ENCODE measurements at regions not wholly inside any gene's neighbourhood (a gene's known extent, or its start where the extent isn't known, plus 50 kb on each side); places are given as distances from the start of the nearest gene placed in this dataset.

DNA sequence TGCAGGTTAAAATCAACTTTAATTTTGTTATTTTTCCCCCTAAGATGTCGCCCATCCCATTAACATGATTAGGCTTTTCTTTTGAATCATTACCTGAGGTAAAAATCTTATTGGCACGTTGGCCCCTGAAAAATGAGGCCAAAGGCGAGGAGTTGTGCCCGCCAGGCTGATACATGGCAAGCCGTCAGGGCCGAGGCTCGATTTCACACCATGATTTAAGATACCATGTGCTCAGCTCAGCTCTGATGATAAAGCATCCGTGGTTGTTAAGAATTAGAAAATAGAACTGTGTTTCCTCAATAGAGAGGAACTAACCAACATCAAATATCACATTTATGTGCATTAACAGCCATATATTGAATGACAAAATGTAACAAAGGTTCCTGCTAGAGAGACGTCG, 972.9 kb upstream of the SOX9 start:
- Mint-ChIP-seq H3K27ac (no peak overlapping the region), H3K4me3 (no peak overlapping the region), H3K4me1 (ENCODE audit: low read depth) (no peaks in the 10 kb centered on the region), H3K9me3 (no peaks in the 10 kb centered on the region), H3K27me3 (no peaks in the 10 kb centered on the region), H3K36me3 (ENCODE audit: low read depth) (no peaks in the 10 kb centered on the region)
- POLR2A ChIA-PET, result no interaction called here
- CTCF ChIA-PET, result no interaction called here
- TF ChIP-seq, protein P1, sequence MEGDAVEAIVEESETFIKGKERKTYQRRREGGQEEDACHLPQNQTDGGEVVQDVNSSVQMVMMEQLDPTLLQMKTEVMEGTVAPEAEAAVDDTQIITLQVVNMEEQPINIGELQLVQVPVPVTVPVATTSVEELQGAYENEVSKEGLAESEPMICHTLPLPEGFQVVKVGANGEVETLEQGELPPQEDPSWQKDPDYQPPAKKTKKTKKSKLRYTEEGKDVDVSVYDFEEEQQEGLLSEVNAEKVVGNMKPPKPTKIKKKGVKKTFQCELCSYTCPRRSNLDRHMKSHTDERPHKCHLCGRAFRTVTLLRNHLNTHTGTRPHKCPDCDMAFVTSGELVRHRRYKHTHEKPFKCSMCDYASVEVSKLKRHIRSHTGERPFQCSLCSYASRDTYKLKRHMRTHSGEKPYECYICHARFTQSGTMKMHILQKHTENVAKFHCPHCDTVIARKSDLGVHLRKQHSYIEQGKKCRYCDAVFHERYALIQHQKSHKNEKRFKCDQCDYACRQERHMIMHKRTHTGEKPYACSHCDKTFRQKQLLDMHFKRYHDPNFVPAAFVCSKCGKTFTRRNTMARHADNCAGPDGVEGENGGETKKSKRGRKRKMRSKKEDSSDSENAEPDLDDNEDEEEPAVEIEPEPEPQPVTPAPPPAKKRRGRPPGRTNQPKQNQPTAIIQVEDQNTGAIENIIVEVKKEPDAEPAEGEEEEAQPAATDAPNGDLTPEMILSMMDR (IDR thresholded peaks at IDR 0.05), result no peak
- ATAC-seq, result no peak
- intact Hi-C loops (cut with micrococcal nuclease), result no loop called here
- DNase-seq, result no peak

GRCh38 chr17:71149607-71150006, 971.2 kb upstream of the SOX9 start:
- Mint-ChIP-seq H3K9me3 (no peaks in the 10 kb centered on the region), H3K4me1 (ENCODE audit: low read depth) (no peaks in the 10 kb centered on the region), H3K36me3 (ENCODE audit: low read depth) (no peaks in the 10 kb centered on the region), H3K4me3 (no peak overlapping the region), H3K27me3 (no peaks in the 10 kb centered on the region), H3K27ac (no peak overlapping the region)
- ChIA-PET POLR2A (no interaction called here), CTCF (no interaction called here)
- no peak for ATAC-seq
- no peak for DNase-seq
- TF ChIP-seq, protein P1 (IDR thresholded peaks at IDR 0.05), result no peak
- intact Hi-C loops (cut with micrococcal nuclease), result no loop called here

- POLR2A ChIA-PET, result no interaction called here
These were observed 963.5 kb upstream of the SOX9 start for GRCh38 chr17:71157297-71157696.

GRCh38 chr17:71158437-71158836, 962.4 kb upstream of the SOX9 start:
- CTCF ChIA-PET, result no interaction called here
- intact Hi-C loops (cut with micrococcal nuclease), result no loop called here
- POLR2A ChIA-PET, result no interaction called here

More at GRCh38 chr17:71157297-71157696, 963.5 kb upstream of the SOX9 start:
- Mint-ChIP-seq H3K36me3 (ENCODE audit: low read depth) (no peaks in the 10 kb centered on the region), H3K4me3 (no peak overlapping the region), H3K9me3 (peaks cover 2% of the 10 kb centered on the region), H3K27ac (no peak overlapping the region), H3K27me3 (peaks cover 3% of the 10 kb centered on the region), H3K4me1 (ENCODE audit: low read depth) (no peaks in the 10 kb centered on the region)
- CTCF ChIA-PET, result no interaction called here
- TF ChIP-seq, protein P1 (IDR thresholded peaks at IDR 0.05), result no peak
- intact Hi-C loops (cut with micrococcal nuclease), result no loop called here
- ATAC-seq (no peak), DNase-seq (no peak)

GRCh38 chr17:71163121-71163812, 957.6 kb upstream of the SOX9 start:
- ATAC-seq, result no peak
- CTCF ChIA-PET, result no interaction called here
- TF ChIP-seq, protein P1 (IDR thresholded peaks at IDR 0.05), result no peak
- Mint-ChIP-seq H3K27me3 (peaks cover 3% of the 10 kb centered on the region), H3K27ac (no peak overlapping the region), H3K36me3 (ENCODE audit: low read depth) (no peaks in the 10 kb centered on the region), H3K4me3 (no peak overlapping the region), H3K4me1 (ENCODE audit: low read depth) (no peaks in the 10 kb centered on the region), H3K9me3 (peaks cover 2% of the 10 kb centered on the region)
- DNase-seq, result no peak
- intact Hi-C loops (cut with micrococcal nuclease), result no loop called here
- POLR2A ChIA-PET, result no interaction called here

More at GRCh38 chr17:71158437-71158836, 962.4 kb upstream of the SOX9 start:
- Mint-ChIP-seq H3K27me3 (peaks cover 3% of the 10 kb centered on the region), H3K9me3 (peaks cover 2% of the 10 kb centered on the region), H3K4me1 (ENCODE audit: low read depth) (no peaks in the 10 kb centered on the region), H3K27ac (no peak overlapping the region), H3K4me3 (no peak overlapping the region), H3K36me3 (ENCODE audit: low read depth) (no peaks in the 10 kb centered on the region)
- no peak for ATAC-seq
- no peak for DNase-seq
- TF ChIP-seq, protein P1 (IDR thresholded peaks at IDR 0.05), result no peak

Measured in activated CD8-positive, alpha-beta T cell treated with anti-CD3 and anti-CD28 coated beads for 36 hours (primary cell).